ENCODE measurements at regions not wholly inside any gene's neighbourhood (a gene's known extent, or its start where the extent isn't known, plus 50 kb on each side); places are given as distances from the start of the nearest gene placed in this dataset.

- intact Hi-C loops (cut with DNase I): no loop called here
- H3K27ac ChIP-seq: no peak overlapping the region
Observed at GRCh38 chr7:17056491-17057142, 174.8 kb upstream of the AGR3 start.

GRCh38 chr7:17057143-17057509 is 175.3 kb upstream of the AGR3 start:
- intact Hi-C loops (cut with DNase I): no loop called here
- DNase-seq: no peak

More at GRCh38 chr7:17056491-17057142, 174.8 kb upstream of the AGR3 start:
- DNase-seq: no peak
- Histone ChIP-seq H3K4me1 (peaks cover under 1% of the 10 kb centered on the region), H3K36me3 (no peaks in the 10 kb centered on the region), H3K27me3 (ENCODE audit: low read depth) (no peaks in the 10 kb centered on the region), H3K9me3 (no peaks in the 10 kb centered on the region), H3K4me3 (no peak overlapping the region)
- no peak for TF ChIP-seq CTCF (IDR thresholded peaks at IDR 0.05)
- no peak for ATAC-seq

GRCh38 chr7:17058568-17058967 is 176.8 kb upstream of the AGR3 start:
- no peak for TF ChIP-seq CTCF (IDR thresholded peaks at IDR 0.05)
- DNase-seq (no peak), ATAC-seq (peak in 1 of 2 donors; percentile 40)
- H3K36me3 ChIP-seq: no peaks in the 10 kb centered on the region
- intact Hi-C loops (cut with DNase I): no loop called here
- no peaks in the 10 kb centered on the region for H3K27me3 ChIP-seq (ENCODE audit: low read depth)
- no peak overlapping the region for H3K4me3 ChIP-seq
- no peaks in the 10 kb centered on the region for H3K9me3 ChIP-seq
- peaks cover 14% of the 10 kb centered on the region for H3K4me1 ChIP-seq
- H3K27ac ChIP-seq: no peak overlapping the region

More at GRCh38 chr7:17057143-17057509, 175.3 kb upstream of the AGR3 start:
- TF ChIP-seq CTCF (IDR thresholded peaks at IDR 0.05): no peak
- H3K4me3 ChIP-seq: no peak overlapping the region
- peaks cover 6% of the 10 kb centered on the region for H3K4me1 ChIP-seq
- H3K36me3 ChIP-seq: no peaks in the 10 kb centered on the region
- no peak for ATAC-seq
- no peaks in the 10 kb centered on the region for H3K27me3 ChIP-seq (ENCODE audit: low read depth)
- H3K27ac ChIP-seq: no peak overlapping the region
- H3K9me3 ChIP-seq: no peaks in the 10 kb centered on the region

GRCh38 chr7:17060051-17060450 is 178.3 kb upstream of the AGR3 start:
- H3K27me3 ChIP-seq (ENCODE audit: low read depth): no peaks in the 10 kb centered on the region
- no peak for TF ChIP-seq CTCF (IDR thresholded peaks at IDR 0.05)
- H3K36me3 ChIP-seq: no peaks in the 10 kb centered on the region
- H3K4me3 ChIP-seq: no peak overlapping the region
- ATAC-seq: no peak
- intact Hi-C loops (cut with DNase I): no loop called here
- DNase-seq: no peak
- no peak overlapping the region for H3K27ac ChIP-seq
- H3K9me3 ChIP-seq: no peaks in the 10 kb centered on the region
- peaks cover 14% of the 10 kb centered on the region for H3K4me1 ChIP-seq

GRCh38 chr7:17061443-17061842 is 179.7 kb upstream of the AGR3 start:
- Histone ChIP-seq H3K9me3 (no peaks in the 10 kb centered on the region), H3K4me1 (peaks cover 14% of the 10 kb centered on the region), H3K27ac (no peak overlapping the region), H3K4me3 (no peak overlapping the region), H3K36me3 (no peaks in the 10 kb centered on the region), H3K27me3 (ENCODE audit: low read depth) (no peaks in the 10 kb centered on the region)
- intact Hi-C loops (cut with DNase I): no loop called here
- ATAC-seq (peak in 1 of 2 donors; percentile 77), DNase-seq (no peak)
- no peak for TF ChIP-seq CTCF (IDR thresholded peaks at IDR 0.05)

All from lower lobe of right lung (tissue), 2 donors.